Heart left ventricle (tissue), 16 donors: ENCODE measurements at regions not wholly inside any gene's neighbourhood (a gene's known extent, or its start where the extent isn't known, plus 50 kb on each side); places are given as distances from the start of the nearest gene placed in this dataset.

Experiments used
- ATAC-seq, 4 donors: fragments of 200-7000 bp; cut with Tn5 transposase; one replicate each; pipeline ENCODE4 v1.9.1; 2020 to 2022; ENCODE audit warnings: moderate library complexity in 4 of 4, mild to moderate bottlenecking in 3 of 4, moderate number of reproducible peaks in 1 of 4
- DNase-seq, 5 donors: peaks; one replicate each; pipeline ENCODE4 v3.0.0-alpha.2; 2020
- H3K27ac ChIP-seq, 12 donors: fragments of 200-600 bp; sonication (generic) in 4 of 12; one replicate each; pipeline versions ENCODE4 v1.5.0 to v1.8.0; 2016 to 2022; ENCODE audit warnings: mild to moderate bottlenecking in 2 of 12
- H3K27me3 ChIP-seq, 9 donors: fragments of 200-600 bp; sonication (generic) in 2 of 9; one replicate each; pipeline versions ENCODE4 v1.5.1 to v1.8.0; 2016 to 2022; ENCODE audit warnings: mild to moderate bottlenecking in 3 of 9
- H3K36me3 ChIP-seq, 9 donors: fragments of 200-600 bp; sonication (generic) in 2 of 9; one replicate each; pipeline versions ENCODE4 v1.5.0 to v1.8.0; 2018 to 2022; ENCODE audit warnings: mild to moderate bottlenecking in 2 of 9
- H3K4me1 ChIP-seq, 12 donors: fragments of 200-600 bp; sonication (generic) in 4 of 12; one replicate each; pipeline versions ENCODE4 v1.5.0 to v1.8.0; 2016 to 2022; ENCODE audit warnings: mild to moderate bottlenecking in 3 of 12
- H3K4me3 ChIP-seq, 12 donors: fragments of 200-600 bp; sonication (generic) in 4 of 12; one replicate each; pipeline versions ENCODE4 v1.5.0 to v1.8.0; 2017 to 2022; ENCODE audit warnings: mild to moderate bottlenecking in 9 of 12, moderate library complexity in 4 of 12
- H3K9me3 ChIP-seq, 12 donors: fragments of 200-600 bp; sonication (generic) in 4 of 12; one replicate each; pipeline versions ENCODE4 v1.5.0 to v1.8.0; 2016 to 2022; ENCODE audit warnings: mild to moderate bottlenecking in 1 of 12
- POLR2A ChIP-seq, 2 donors: fragments of 450-650 bp; IDR thresholded peaks; one replicate each; pipeline ENCODE4 v1.6.1; 2017; ENCODE audit warnings: antibody characterized with exemption in 2 of 2, mild to moderate bottlenecking in 2 of 2, moderate library complexity in 2 of 2
- WGBS, 4 donors: extraction: QIAGEN DNeasy Blood & Tissue Kit in 2 of 4; methylation state at CpG; one replicate each; pipeline versions ENCODE4 v1.1.5 to v1.1.7; 2013 to 2018; 5-methylcytosine and 5-hydroxymethylcytosine counted together
- intact Hi-C, 10 donors: fragments of 100-400 bp; cut with DNase I; formaldehyde crosslinking; loops; one replicate each; pipeline versions ENCODE4 v1.11.1 to v1.14.2; 2022
- TF ChIP-seq, protein P1 (sequence below), 12 donors: fragments of 200-600 bp; sonication (generic) in 4 of 12; IDR thresholded peaks; one replicate each; pipeline versions ENCODE4 v1.5.0 to v1.8.0; 2018 to 2022; ENCODE audit warnings: antibody characterized with exemption in 12 of 12, mild to moderate bottlenecking in 5 of 12
- donor health status: ischemic (EF 13 %, LVEDD 7.1; RV severe dilation, severe dysfunction).
- donor health status: healthy with polysubstance abuse.
- donor health status: DM: no; HTN: yes; CAD: no.
- donor health status: DM: no; HTN: no; CAD: no.
- donor health status: ischemic (EF 25% LVEDD 6.9; RV normal size, moderate dysfunction).
- donor health status: ischemic (EF 25% LVEDD 5.7; RV mildly dilated, moderate dysfunction).
- donor health status: healthy.
- donor health status: DM: yes; HTN: yes; CAD: no.
- donor health status: ischemic (EF 35%, LVEDD 5.7; RV mildly dilated, moderate dysfunction).
- donor health status: nonischemic (EF 11% LVEDD 7.7; RV severe dilation, severe dysfunction).
- donor health status: DM: yes; HTN: yes; CAD: no.
- donor health status: PGD.
- donor health status: ischemic (EF 29% LVEDD 5.4; RV normal size, mild dysfunction).
- donor health status: nonischemic (EF 23%, LVEDD 6.1; RV moderate dilation, normal function).

DNA sequence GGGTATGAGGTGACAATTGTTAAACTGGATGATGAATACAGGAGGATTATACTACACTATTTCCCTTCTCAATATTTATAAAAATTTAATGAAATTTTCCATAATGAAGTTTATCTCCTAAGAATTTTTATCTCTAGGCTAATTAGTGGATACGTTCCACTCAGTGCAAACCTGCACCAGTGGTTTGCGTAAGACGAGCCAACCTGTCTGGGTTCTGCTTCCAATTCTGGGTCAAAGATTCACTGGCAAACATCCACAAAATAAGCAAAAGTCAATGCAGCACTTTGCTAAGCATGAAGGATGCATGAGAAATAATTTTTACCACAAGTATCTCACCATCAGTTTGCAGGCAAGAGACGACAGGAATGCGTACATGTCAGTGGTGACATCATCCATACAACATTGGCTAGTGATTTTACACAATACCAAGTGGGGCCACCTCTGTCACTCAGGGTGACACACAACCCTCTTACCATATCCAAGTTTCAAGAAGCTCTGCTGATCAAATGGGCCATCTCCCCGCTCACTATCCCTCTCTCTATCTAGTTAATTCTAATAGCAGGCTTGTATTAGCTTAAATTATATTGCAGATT lies 51.7 kb downstream of the FAM50B start:
- Histone ChIP-seq H3K27ac (no peak overlapping the region), H3K9me3 (no peaks in the 10 kb centered on the region), H3K4me3 (no peak overlapping the region), H3K4me1 (peaks cover 0 to 18% (median 0%) of the 10 kb centered on the region in 12 donors), H3K36me3 (no peaks in the 10 kb centered on the region), H3K27me3 (no peaks in the 10 kb centered on the region)
- TF ChIP-seq POLR2A (IDR thresholded peaks at IDR 0.05): no peak
- TF ChIP-seq, protein P1, sequence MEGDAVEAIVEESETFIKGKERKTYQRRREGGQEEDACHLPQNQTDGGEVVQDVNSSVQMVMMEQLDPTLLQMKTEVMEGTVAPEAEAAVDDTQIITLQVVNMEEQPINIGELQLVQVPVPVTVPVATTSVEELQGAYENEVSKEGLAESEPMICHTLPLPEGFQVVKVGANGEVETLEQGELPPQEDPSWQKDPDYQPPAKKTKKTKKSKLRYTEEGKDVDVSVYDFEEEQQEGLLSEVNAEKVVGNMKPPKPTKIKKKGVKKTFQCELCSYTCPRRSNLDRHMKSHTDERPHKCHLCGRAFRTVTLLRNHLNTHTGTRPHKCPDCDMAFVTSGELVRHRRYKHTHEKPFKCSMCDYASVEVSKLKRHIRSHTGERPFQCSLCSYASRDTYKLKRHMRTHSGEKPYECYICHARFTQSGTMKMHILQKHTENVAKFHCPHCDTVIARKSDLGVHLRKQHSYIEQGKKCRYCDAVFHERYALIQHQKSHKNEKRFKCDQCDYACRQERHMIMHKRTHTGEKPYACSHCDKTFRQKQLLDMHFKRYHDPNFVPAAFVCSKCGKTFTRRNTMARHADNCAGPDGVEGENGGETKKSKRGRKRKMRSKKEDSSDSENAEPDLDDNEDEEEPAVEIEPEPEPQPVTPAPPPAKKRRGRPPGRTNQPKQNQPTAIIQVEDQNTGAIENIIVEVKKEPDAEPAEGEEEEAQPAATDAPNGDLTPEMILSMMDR (IDR thresholded peaks at IDR 0.05): no peak
- no peak for ATAC-seq
- no peak for DNase-seq
- intact Hi-C loops: no loop called here
- 87 to 91% (median 88%) methylated on average over 6 of the region's 6 CpGs for WGBS, 4 donors

- Histone ChIP-seq H3K27ac (no peak overlapping the region), H3K27me3 (no peaks in the 10 kb centered on the region), H3K9me3 (no peaks in the 10 kb centered on the region), H3K36me3 (no peaks in the 10 kb centered on the region), H3K4me1 (peaks cover 0 to 28% (median 2%) of the 10 kb centered on the region in 12 donors), H3K4me3 (no peak overlapping the region)
- intact Hi-C loops: no loop called here
- TF ChIP-seq, protein P1 (IDR thresholded peaks at IDR 0.05): no peak
- TF ChIP-seq POLR2A (IDR thresholded peaks at IDR 0.05): no peak
- WGBS, 4 donors: 72 to 82% (median 77%) methylated on average over 10 of the region's 10 CpGs
- DNase-seq (no peak), ATAC-seq (peak in 1 of 4 donors; percentile 36)
Measured at GRCh38 chr6:3902871-3903648, 53.9 kb downstream of the FAM50B start.

DNA sequence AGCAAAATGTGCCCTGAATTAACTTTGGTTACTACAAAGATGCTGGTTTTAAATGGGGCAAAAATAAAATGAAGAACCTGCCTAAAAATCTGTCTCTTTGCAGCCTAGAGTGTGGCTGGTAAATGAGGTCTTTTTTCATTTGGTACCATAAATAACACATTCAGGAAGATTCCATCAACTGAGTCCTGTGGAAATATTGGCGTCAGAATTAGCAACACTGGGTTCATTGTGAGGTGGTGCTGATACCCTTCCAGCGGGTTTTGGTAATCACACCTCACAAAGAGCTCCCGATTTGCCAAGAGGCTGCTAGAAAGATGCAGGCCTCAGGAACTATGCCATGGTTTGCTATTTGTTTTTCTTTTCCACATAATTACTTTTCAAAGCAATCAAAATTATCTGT lies 55.3 kb downstream of the FAM50B start:
- intact Hi-C loops: no loop called here
- H3K9me3 ChIP-seq: no peaks in the 10 kb centered on the region
- DNase-seq (no peak), ATAC-seq (peak in 1 of 4 donors; percentile 41)
- no peaks in the 10 kb centered on the region for H3K27me3 ChIP-seq
- peak overlapping the region in 2 of 12 donors; percentile 6 to 13 for H3K27ac ChIP-seq
- WGBS, 4 donors: 51 to 65% (median 58%) methylated on average over 3 of the region's 3 CpGs
- TF ChIP-seq, protein P1 (IDR thresholded peaks at IDR 0.05): no peak
- TF ChIP-seq POLR2A (IDR thresholded peaks at IDR 0.05): no peak
- peaks cover 0 to 35% (median 2%) of the 10 kb centered on the region in 12 donors for H3K4me1 ChIP-seq
- no peak overlapping the region for H3K4me3 ChIP-seq
- no peaks in the 10 kb centered on the region for H3K36me3 ChIP-seq
